Fibroblast of villous mesenchyme (primary cell): ENCODE measurements at regions not wholly inside any gene's neighbourhood (a gene's known extent, or its start where the extent isn't known, plus 50 kb on each side); places are given as distances from the start of the nearest gene placed in this dataset.

ENCODE experiments used
- DNase-seq: peaks from one replicate; pipeline ENCODE4 v3.0.0-alpha.2; 2010; ENCODE audit warnings: low read depth
- H3K4me3 ChIP-seq: 2 replicates; pipeline ENCODE4 v1.5.1; 2011; ENCODE audit warnings: low read depth, mild to moderate bottlenecking, low read length
- TF ChIP-seq, protein P1 (sequence below): IDR thresholded peaks from 2 replicates; pipeline ENCODE4 v1.5.1; 2012; ENCODE audit warnings: low read depth, mild to moderate bottlenecking, low read length; ENCODE audit not compliant: insufficient read depth

DNA sequence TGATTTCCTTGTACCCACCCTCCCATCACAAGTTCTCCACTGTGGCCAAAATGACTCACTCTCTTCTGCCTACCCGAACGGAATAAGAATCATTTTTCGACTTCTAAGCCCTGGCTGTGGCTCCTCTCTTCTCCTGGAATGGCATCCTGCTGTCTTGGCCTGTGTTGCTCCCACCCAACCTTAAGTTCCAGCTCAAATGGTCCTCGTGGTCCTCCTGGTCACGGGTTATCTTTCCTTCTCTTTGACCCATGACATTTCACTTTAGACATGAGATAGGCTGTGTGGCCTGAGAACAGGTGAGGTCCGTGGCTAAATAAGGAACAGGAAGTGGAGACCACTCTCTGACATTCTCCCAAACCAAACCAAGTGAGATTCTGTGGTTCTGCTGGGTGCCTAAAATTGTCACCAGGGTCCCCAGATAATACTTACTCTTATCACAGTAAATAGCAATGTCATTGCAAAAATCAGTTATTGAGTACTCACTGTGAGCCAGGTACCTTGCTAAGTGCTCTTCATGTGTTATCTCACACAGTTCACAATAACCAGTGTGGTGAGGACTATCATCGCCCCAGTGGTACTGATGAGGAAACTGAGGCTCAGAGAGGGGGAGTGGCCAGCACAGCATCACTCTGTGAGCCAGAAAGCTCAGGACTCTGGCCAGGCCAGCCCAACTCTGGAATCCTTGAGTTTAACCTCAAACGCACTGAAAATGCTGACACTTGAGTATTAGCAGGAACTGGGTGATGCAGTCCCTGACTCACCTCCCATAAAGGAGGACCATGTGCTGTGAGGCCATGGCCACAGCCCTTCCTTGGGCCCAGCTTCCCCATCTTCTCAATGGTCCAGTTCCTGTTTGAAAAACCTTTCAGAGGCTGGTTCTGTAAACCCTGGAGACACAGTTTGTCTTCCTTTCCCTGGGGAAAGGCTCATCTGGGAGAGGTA lies 74.8 kb upstream of the SIRPA start:
- TF ChIP-seq, protein P1, sequence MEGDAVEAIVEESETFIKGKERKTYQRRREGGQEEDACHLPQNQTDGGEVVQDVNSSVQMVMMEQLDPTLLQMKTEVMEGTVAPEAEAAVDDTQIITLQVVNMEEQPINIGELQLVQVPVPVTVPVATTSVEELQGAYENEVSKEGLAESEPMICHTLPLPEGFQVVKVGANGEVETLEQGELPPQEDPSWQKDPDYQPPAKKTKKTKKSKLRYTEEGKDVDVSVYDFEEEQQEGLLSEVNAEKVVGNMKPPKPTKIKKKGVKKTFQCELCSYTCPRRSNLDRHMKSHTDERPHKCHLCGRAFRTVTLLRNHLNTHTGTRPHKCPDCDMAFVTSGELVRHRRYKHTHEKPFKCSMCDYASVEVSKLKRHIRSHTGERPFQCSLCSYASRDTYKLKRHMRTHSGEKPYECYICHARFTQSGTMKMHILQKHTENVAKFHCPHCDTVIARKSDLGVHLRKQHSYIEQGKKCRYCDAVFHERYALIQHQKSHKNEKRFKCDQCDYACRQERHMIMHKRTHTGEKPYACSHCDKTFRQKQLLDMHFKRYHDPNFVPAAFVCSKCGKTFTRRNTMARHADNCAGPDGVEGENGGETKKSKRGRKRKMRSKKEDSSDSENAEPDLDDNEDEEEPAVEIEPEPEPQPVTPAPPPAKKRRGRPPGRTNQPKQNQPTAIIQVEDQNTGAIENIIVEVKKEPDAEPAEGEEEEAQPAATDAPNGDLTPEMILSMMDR = no peak
- peak; percentile 79 for DNase-seq
- no peak overlapping the region for H3K4me3 ChIP-seq

DNA sequence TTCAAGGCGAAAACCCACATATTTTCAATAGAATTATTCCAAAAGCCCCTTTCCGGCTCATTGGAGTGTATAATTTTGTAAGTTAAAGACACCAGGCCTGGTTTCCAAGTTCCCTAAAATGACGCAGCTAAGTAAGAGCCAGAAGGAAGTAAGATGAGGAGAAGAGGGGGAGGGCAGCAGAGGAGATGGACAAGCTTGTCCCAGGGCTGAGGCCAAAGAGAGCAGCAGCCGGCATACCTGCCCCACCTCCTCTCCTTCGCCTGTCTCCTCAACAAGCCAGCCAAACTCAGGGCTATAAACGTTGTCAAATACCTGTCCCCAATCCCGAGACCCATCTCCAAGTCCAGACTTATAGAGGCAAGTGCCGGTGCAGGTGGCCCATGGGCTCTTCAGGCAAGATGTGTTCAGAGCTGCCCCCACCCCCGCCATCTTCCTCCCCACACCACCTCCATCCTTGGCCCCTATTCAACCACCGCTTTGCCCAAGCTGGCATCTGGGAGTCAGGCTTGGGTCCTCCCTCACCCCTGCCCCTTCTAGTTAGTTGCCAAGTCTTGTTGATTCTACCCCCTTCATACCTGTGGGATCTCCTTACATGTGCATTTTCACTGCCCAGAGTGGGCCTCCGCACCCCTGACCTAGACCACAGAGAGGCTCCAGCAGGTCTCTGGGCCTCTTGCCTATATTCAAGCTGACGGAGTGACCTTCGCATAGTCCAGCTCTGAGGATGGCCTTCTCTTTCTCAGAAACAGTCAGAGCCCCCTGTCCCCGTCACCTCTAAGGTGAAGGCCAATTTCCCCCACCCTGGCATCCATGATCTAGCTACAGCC lies 75.7 kb upstream of the SIRPA start:
- no peak for DNase-seq
- TF ChIP-seq, protein P1 = no peak
- H3K4me3 ChIP-seq = no peak overlapping the region

DNA sequence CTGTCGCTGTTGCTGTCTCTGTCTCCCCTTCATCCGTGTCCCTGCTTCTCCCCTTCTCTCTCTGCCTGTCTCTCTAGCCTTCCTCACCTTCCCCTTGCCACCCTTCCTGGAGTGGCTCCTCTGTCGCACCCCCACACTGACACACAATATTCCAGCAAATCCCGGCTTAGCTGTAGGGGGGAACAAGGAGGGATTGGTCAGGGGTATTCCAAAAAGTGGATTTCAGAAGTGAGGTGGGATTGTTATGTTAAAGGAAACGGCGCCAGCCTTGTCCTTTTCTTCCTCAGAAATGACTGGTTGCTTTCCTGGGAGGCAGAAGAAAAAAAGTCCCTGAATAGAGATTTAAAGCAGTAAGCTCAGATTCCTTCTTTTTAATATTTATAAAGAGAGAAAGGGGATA lies 76.3 kb upstream of the SIRPA start:
- DNase-seq = no peak
- no peak overlapping the region for H3K4me3 ChIP-seq
- TF ChIP-seq, protein P1 = no peak

DNA sequence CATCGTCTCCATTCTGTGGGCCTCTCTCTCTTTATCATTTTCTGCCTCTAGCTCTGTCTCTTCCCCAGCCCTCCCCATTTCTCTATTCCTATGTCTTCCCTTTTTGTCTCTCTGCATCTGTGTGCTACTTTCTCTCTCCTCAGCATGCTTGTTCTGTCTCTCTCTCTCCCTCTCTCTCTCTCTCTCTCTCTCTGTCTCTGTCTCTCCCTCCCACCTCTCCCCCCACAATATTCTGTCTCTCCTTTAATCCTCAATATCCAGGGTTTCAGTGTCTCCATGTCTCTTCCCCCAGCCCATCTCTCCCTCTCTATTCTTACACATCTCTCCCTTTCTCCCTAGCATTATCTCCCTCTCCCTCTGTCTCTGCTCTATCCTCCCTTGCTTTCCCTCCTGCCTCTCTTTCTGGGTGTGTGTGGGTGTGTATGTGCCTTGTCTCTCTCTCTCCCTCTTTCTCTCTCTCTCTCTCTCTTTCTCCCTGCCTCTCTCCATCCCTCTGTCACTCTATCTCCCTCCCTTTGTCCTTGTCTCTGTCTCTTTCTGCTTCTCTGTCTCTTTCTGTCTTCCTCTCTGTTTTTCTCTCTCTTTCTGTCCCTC lies 76.9 kb upstream of the SIRPA start:
- TF ChIP-seq, protein P1 = no peak
- no peak for DNase-seq
- no peak overlapping the region for H3K4me3 ChIP-seq

DNA sequence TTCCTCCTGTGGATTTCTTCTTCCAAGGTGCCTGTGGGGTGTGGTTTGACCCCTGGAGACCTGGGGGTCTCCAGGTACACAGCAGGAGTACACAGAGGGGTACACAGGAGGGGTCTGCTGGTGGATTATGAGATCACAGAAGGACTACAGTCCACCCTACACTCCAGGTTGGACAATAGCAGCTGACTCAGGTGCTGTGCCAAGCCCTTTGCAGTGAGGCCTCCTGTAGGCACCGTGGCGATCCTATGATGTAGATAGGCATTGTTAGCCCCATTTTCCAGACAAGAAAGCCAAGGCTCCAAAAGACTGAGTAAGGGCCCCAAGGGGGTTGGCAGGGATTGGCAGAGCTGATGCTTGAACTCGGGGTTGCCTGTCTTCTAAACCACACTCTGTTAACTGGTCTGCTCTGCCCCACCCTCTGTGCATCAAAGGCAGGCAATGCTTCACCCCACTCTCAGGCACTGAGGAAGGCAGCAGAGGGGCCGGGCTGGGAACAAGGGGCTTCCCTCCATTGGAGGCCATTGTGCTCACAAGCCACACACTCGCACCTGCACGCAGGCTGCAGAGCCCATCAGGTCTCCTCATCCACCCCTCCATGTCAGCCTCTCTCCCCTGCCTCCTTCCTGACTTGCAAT lies 77.5 kb upstream of the SIRPA start:
- H3K4me3 ChIP-seq = no peak overlapping the region
- TF ChIP-seq, protein P1 = no peak
- DNase-seq = no peak

DNA sequence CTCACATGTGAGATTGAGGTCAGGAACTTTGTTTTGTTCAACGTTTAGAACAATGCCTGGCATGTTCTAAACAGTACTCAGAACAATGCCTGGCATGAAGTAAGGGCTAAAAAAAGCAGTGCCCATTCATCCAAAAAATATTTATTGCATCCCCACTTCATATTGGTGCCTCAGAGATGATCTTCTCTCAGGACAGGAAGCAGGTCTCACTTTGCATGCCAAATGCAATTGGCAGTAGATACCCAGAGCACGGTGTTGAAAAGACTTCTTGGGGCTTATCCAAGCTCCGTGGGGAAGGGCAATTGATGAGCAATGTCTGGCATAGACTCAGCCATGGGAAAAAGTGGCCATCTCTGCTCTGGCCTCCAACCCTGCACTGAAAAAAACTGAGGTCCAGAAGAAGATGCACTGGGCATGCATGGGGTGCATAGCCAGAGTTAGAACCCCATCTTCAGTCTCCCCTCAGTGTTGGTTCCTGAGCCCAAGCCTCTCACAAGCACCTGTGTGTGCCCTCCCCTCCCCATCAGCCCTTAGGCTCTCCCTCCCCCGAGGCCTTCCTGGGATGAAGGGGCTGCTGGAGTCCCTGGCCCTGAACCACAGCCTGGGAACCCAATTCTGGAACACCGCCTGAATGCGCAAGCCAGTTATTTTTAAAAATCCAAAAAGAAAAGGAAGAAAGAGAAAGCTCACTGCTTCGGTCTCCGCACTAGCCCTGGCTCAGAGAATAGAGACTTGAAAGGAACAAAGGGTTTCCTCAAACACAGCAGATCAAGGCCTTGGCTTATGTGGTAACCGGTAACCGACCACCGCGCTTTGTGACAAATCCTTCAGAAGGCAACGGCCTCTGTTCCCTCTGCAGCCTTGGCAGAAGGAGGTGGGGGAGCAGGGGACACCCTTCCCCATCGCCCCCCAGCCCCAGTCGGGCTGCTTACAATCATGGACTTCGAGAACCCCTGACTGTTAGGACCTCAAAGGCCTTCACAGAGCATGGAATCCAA lies 78.5 kb upstream of the SIRPA start:
- TF ChIP-seq, protein P1 = no peak
- H3K4me3 ChIP-seq = no peak overlapping the region
- no peak for DNase-seq
